Breast epithelium (tissue), 4 donors: ENCODE measurements at regions not wholly inside any gene's neighbourhood (a gene's known extent, or its start where the extent isn't known, plus 50 kb on each side); places are given as distances from the start of the nearest gene placed in this dataset.

Source experiments
- DNase-seq, 2 donors: peaks; one replicate each; pipeline ENCODE4 v3.0.0-alpha.2; 2019; ENCODE audit warnings: low spot score in 2 of 2
- H3K27ac ChIP-seq, 2 donors: fragments of 200-600 bp; sonication (generic) in 1 of 2; one replicate each; pipeline ENCODE4 v1.5.1; 2016 to 2019; ENCODE audit warnings: mild to moderate bottlenecking in 1 of 2
- H3K27me3 ChIP-seq, 2 donors: fragments of 200-600 bp; sonication (generic) in 1 of 2; one replicate each; pipeline versions ENCODE4 v1.5.1 to v1.6.0; 2017 to 2019; ENCODE audit warnings: control low read depth in 1 of 2, mild to moderate bottlenecking in 1 of 2
- H3K36me3 ChIP-seq: fragments of 200-600 bp; one replicate; pipeline ENCODE4 v1.5.1; 2019
- H3K4me1 ChIP-seq, 2 donors: fragments of 200-600 bp; sonication (generic); one replicate each; pipeline ENCODE4 v1.5.1; 2016 to 2019; ENCODE audit warnings: control low read depth in 1 of 2
- H3K4me3 ChIP-seq, 3 donors: fragments of 200-600 bp; sonication (generic); 1 replicate in 2 of 3; 2 replicates in 1 of 3; pipeline ENCODE4 v1.5.1; 2016 to 2019; ENCODE audit warnings: mild to moderate bottlenecking in 3 of 3, moderate library complexity in 2 of 3
- H3K9me3 ChIP-seq, 2 donors: fragments of 200-600 bp; sonication (generic) in 1 of 2; one replicate each; pipeline ENCODE4 v1.5.1; 2016 to 2019; ENCODE audit warnings: control low read depth in 1 of 2
- POLR2A ChIP-seq: fragments of 450-650 bp; IDR thresholded peaks from one replicate; pipeline ENCODE4 v1.6.1; 2016; ENCODE audit warnings: antibody characterized with exemption, mild to moderate bottlenecking, moderate library complexity
- POLR2AphosphoS5 ChIP-seq, 3 donors: sonication (generic); formaldehyde crosslinking; IDR thresholded peaks; one replicate each; pipeline ENCODE4 v1.6.1; 2017; ENCODE audit warnings: antibody characterized with exemption in 3 of 3
- intact Hi-C: fragments of 100-400 bp; cut with DNase I; formaldehyde crosslinking; loops from one replicate; pipeline ENCODE4 v1.15.1; 2023; ENCODE audit warnings: low total_unique reads
- TF ChIP-seq, protein P1 (sequence below), 3 donors: fragments of 450-650 bp; IDR thresholded peaks; one replicate each; pipeline ENCODE4 v1.5.1; 2016 to 2017; ENCODE audit warnings: antibody characterized with exemption in 3 of 3, mild to moderate bottlenecking in 3 of 3, moderate library complexity in 3 of 3

DNA sequence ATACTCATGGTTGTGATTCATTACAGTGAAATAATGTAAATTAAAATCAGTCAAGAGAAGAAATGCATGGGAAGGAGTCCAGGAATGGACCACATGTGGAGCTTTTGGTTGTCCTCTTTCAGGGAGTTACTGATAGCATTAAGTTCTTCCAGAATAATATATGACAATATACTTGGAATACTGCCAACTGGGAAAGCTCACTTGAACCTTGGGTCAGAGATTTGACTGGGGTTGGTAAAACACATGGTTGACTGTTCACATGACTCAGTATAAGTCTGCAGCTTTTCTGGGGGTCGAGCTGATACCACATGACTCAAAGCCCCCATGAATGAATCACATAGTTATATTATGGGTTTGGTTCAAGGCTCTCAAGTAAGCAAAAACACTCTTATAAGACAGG lies 1109.0 kb upstream of the CHAC2 start:
- DNase-seq, result no peak
- no peak overlapping the region for H3K4me3 ChIP-seq
- no peaks in the 10 kb centered on the region for H3K36me3 ChIP-seq
- H3K4me1 ChIP-seq, result no peaks in the 10 kb centered on the region
- H3K9me3 ChIP-seq, result no peaks in the 10 kb centered on the region
- intact Hi-C loops, result no loop called here
- no peak overlapping the region for H3K27ac ChIP-seq
- TF ChIP-seq, protein P1, sequence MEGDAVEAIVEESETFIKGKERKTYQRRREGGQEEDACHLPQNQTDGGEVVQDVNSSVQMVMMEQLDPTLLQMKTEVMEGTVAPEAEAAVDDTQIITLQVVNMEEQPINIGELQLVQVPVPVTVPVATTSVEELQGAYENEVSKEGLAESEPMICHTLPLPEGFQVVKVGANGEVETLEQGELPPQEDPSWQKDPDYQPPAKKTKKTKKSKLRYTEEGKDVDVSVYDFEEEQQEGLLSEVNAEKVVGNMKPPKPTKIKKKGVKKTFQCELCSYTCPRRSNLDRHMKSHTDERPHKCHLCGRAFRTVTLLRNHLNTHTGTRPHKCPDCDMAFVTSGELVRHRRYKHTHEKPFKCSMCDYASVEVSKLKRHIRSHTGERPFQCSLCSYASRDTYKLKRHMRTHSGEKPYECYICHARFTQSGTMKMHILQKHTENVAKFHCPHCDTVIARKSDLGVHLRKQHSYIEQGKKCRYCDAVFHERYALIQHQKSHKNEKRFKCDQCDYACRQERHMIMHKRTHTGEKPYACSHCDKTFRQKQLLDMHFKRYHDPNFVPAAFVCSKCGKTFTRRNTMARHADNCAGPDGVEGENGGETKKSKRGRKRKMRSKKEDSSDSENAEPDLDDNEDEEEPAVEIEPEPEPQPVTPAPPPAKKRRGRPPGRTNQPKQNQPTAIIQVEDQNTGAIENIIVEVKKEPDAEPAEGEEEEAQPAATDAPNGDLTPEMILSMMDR (IDR thresholded peaks at IDR 0.05), result no peak
- TF ChIP-seq POLR2AphosphoS5 (IDR thresholded peaks at IDR 0.05) (no peak), POLR2A (no peak)
- H3K27me3 ChIP-seq, result no peaks in the 10 kb centered on the region

DNA sequence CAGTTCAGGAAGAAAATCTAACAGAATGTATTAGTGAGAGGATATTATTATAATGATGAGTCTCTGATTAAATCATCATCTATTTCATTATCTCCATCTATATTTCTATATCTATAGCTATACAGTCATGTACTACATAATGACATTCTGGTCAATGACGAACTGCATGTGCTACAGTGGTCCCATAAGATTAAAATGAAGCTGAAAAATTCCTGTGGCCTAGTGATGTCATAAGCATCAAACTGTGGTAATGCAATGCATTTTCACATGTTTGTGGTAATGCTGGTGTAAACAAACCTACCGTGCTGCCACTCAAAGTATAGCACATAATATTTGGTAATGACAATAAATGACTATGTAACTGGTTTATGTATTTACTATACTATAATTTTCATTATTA lies 1127.9 kb upstream of the CHAC2 start:
- H3K4me3 ChIP-seq, result no peak overlapping the region
- intact Hi-C loops, result no loop called here
- TF ChIP-seq POLR2A (no peak), POLR2AphosphoS5 (IDR thresholded peaks at IDR 0.05) (no peak)
- TF ChIP-seq, protein P1 (IDR thresholded peaks at IDR 0.05), result no peak
- peaks cover 0 to 9% of the 10 kb centered on the region in 2 donors for H3K9me3 ChIP-seq
- H3K4me1 ChIP-seq, result no peaks in the 10 kb centered on the region
- no peak for DNase-seq
- H3K27ac ChIP-seq, result no peak overlapping the region
- no peaks in the 10 kb centered on the region for H3K36me3 ChIP-seq
- H3K27me3 ChIP-seq, result no peaks in the 10 kb centered on the region

DNA sequence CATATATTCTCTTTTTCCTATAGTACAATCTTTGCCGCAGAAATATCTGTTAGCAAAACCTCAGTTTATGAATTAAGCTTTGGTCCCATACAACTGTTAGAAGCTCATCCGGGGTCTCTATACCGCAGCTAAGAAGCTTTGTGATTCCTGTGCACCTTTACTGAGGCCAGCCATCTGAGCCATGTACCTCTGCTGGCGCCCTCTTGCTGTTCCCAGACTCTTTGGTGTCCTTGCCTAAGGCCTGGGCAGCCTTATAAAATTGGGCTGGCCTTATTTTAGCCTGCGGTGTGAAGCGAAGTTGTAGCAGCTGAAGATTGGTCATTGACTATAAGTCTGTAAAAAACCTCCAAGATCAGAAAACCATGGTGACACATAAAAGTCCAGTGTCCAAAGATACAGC lies 1135.1 kb upstream of the CHAC2 start:
- Histone ChIP-seq H3K4me1 (no peaks in the 10 kb centered on the region), H3K27ac (no peak overlapping the region), H3K27me3 (no peaks in the 10 kb centered on the region), H3K36me3 (no peaks in the 10 kb centered on the region), H3K9me3 (no peaks in the 10 kb centered on the region), H3K4me3 (no peak overlapping the region)
- no peak for DNase-seq
- TF ChIP-seq POLR2A, result no peak
- TF ChIP-seq, protein P1 (IDR thresholded peaks at IDR 0.05), result no peak
- TF ChIP-seq POLR2AphosphoS5 (IDR thresholded peaks at IDR 0.05), result no peak
- intact Hi-C loops, result no loop called here

- no peak overlapping the region for H3K4me3 ChIP-seq
- H3K27me3 ChIP-seq, result no peaks in the 10 kb centered on the region
- no peaks in the 10 kb centered on the region for H3K4me1 ChIP-seq
- intact Hi-C loops, result no loop called here
- H3K9me3 ChIP-seq, result no peaks in the 10 kb centered on the region
- H3K36me3 ChIP-seq, result no peaks in the 10 kb centered on the region
- TF ChIP-seq, protein P1 (IDR thresholded peaks at IDR 0.05), result no peak
- no peak for TF ChIP-seq POLR2AphosphoS5 (IDR thresholded peaks at IDR 0.05)
- no peak for TF ChIP-seq POLR2A
- H3K27ac ChIP-seq, result no peak overlapping the region
- DNase-seq, result no peak
Observed at GRCh38 chr2:52629944-52630343, 1137.7 kb upstream of the CHAC2 start.

- no peak for DNase-seq
- TF ChIP-seq, protein P1 (IDR thresholded peaks at IDR 0.05), result no peak
- TF ChIP-seq POLR2AphosphoS5 (IDR thresholded peaks at IDR 0.05) (no peak), POLR2A (no peak)
Observed at GRCh38 chr2:52629531-52629930, 1138.1 kb upstream of the CHAC2 start.

More at GRCh38 chr2:52629531-52629930, 1138.1 kb upstream of the CHAC2 start:
- H3K27ac ChIP-seq, result no peak overlapping the region
- no peaks in the 10 kb centered on the region for H3K9me3 ChIP-seq
- H3K27me3 ChIP-seq, result no peaks in the 10 kb centered on the region
- no peaks in the 10 kb centered on the region for H3K4me1 ChIP-seq
- intact Hi-C loops, result no loop called here
- H3K4me3 ChIP-seq, result no peak overlapping the region
- H3K36me3 ChIP-seq, result no peaks in the 10 kb centered on the region
